SK-N-MC (cell line): ENCODE measurements at regions not wholly inside any gene's neighbourhood (a gene's known extent, or its start where the extent isn't known, plus 50 kb on each side); places are given as distances from the start of the nearest gene placed in this dataset.

ENCODE experiments used
- EZH2 ChIP-seq: fragments of 200-600 bp; sonication (generic); IDR thresholded peaks from one replicate; pipeline ENCODE4 v1.6.1; 2017; ENCODE audit warnings: antibody characterized with exemption
- FOXP2 ChIP-seq: optimal IDR thresholded peaks from 2 replicates; pipeline ENCODE3; 2011; ENCODE audit warnings: mild to moderate bottlenecking, moderate library complexity; ENCODE audit not compliant: insufficient read depth; ENCODE audit errors: extremely low read length, control extremely low read depth
- POLR2AphosphoS5 ChIP-seq: IDR thresholded peaks from 2 replicates; pipeline ENCODE4 v1.6.1; 2012; ENCODE audit warnings: mild to moderate bottlenecking, low read depth, low read length, borderline replicate concordance

GRCh38 chr18:79612291-79613108 lies 67.1 kb upstream of the CTDP1 start:
- TF ChIP-seq POLR2AphosphoS5 (no peak), EZH2 (no peak), FOXP2 (no peak)
